ENCODE measurements at regions not wholly inside any gene's neighbourhood (a gene's known extent, or its start where the extent isn't known, plus 50 kb on each side); places are given as distances from the start of the nearest gene placed in this dataset.

DNA sequence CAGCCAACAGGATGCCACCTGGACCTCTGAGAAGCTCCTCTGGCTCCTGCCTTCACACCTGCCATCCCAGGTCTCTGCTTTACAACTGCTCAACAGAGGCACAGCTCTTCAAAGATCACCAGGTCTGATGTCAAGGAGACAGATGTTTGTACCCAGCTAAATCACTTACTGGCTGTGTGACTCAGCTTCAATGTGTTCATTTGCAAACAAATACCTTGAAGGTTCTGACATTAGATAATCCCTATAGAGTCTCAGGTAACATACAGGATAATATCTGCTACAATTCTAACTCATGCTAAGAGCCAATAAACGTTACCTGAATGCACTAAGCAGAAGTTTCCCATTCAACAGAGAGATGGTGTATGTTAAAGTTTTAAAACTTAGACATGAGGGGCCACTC lies 163.4 kb upstream of the IGF1R start:
- no peak for DNase-seq

- no peak for DNase-seq
These were observed 162.9 kb upstream of the IGF1R start for GRCh38 chr15:98485451-98485850.

DNA sequence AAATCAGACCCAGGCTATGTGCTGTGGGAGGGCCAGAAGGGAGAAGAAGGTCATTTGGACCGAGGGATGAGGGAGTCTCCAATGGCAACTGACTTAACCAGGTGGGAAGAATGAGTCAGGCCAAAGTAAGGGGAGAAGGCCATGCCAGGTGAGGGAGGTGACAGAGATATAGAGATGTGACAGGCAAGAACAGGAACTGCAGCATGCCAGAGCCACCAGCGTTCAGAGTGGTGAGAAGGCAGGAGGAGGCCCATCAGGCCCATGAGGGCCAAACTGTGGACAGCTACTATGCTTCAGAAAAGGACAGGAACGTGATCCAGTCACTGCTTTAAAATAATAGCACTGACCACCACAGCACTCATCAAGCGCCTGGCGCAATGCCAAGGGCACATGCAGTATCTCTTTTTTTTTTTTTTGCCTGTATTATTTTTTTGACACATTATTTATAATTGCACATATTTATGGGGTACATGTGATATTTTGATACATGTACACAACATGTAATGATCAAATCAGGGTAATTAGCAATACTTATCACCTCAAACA lies 154.3 kb upstream of the IGF1R start:
- DNase-seq = no peak

DNA sequence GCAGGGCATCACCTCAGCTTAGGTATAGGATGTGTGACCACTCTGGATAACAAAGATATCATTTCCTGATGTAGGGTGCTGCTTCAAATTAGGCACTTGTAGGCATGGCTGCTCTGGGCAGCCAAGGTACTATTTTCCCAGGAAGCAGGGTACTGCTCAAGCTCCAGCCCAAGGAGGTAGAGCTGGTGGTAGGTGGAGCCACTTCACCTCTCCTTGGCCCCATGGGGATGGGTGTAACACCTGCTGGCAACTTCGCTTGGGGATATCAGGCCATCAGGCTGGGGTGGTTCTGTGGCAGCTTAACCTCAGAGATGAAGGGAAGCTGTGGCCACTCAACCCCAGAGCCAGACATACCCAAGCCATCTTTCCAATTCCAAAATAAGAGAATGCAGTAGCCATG lies 147.1 kb upstream of the IGF1R start:
- no peak for DNase-seq

- DNase-seq = no peak
These were observed 146.7 kb upstream of the IGF1R start for GRCh38 chr15:98501632-98502031.

DNA sequence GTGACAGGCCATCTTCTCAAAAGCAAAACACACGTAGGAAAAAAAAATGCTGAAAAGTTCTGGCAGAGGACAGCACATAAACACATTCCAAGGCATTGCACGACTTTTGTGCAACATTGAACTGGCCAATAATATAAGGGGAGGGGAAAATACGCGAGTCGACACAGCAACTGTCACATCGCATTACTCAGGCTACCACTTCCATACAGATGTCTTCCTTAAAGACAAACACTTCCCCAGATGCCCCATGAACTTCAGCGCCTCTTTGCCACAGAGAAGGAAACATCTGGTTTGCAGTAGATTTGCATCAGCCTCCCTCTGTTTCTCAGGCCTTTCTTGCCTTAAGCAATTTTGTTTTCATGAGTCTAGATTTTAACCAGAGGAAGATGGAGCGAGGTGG lies 144.4 kb upstream of the IGF1R start:
- peak; percentile 78 for DNase-seq

GRCh38 chr15:98504998-98505397 lies 143.3 kb upstream of the IGF1R start:
- no peak for DNase-seq

DNA sequence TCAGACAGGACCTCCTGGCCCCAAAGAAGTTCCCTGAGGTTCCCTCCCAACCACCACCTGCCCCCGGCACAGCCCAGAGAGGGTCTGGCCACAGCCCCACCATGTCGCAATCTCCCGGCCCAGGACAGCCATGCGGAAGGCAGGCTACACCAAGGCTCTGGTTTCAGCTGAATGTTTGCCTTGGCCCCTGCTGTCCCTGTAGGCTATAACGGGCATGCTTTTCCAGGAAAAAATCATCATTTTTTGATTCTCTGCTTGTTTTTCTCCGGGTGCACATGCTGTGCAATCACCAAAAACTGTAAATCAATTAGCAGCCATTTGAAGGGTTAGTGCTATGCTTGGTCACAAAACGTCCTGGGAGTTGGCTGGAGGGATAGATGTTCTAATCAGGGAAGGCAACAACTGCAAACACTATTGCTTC lies 142.7 kb upstream of the IGF1R start:
- no peak for DNase-seq

- no peak for DNase-seq
These were observed 142.2 kb upstream of the IGF1R start for GRCh38 chr15:98506172-98506571.

DNA sequence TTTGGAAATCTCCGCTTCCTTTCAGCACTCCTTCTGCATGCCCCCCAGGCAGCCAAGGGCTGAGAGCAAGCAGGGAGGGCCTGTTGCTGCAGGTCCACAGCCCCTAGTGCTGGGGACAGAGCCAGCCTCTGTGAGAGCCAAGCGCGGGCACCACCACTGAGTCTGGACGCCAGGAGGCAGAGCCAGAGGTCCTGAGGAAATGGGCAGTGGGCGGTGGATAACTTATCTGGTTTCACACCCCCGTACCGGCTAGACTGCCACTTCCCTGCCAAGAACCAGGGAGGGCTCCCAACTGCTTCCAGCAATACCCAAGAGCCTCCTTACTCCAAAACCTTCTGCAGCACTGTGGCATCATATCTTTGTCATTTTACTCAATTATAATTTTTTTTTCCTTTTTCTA lies 141.6 kb upstream of the IGF1R start:
- DNase-seq = no peak

DNA sequence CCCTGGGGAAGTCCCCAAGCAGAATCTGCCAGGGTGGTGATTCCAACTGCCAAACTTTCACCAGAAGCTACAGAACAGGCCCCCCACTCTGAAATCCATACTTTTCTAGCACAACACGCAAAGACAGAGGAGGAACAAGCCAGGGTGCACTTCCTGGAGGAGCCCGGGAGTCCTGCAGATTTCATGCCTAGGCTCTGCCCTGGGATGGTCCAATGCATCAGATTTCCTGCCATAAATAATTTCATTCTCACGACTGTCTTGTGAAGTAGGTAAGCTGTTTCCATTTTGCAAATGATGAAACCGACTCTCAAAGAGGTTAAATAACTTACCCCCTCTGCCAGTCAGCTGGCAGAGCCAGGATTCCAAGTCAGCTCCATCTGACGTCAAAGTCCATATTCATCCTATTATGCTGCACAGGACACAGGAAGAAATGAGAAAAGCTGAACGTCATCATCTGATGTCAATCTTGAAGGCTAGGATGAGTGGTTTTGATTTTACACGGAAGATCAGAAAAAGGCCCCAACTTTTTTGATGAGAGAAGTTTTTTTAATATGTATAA lies 134.8 kb upstream of the IGF1R start:
- DNase-seq = no peak

- DNase-seq = no peak
These were observed 134.2 kb upstream of the IGF1R start for GRCh38 chr15:98514034-98514622.

DNA sequence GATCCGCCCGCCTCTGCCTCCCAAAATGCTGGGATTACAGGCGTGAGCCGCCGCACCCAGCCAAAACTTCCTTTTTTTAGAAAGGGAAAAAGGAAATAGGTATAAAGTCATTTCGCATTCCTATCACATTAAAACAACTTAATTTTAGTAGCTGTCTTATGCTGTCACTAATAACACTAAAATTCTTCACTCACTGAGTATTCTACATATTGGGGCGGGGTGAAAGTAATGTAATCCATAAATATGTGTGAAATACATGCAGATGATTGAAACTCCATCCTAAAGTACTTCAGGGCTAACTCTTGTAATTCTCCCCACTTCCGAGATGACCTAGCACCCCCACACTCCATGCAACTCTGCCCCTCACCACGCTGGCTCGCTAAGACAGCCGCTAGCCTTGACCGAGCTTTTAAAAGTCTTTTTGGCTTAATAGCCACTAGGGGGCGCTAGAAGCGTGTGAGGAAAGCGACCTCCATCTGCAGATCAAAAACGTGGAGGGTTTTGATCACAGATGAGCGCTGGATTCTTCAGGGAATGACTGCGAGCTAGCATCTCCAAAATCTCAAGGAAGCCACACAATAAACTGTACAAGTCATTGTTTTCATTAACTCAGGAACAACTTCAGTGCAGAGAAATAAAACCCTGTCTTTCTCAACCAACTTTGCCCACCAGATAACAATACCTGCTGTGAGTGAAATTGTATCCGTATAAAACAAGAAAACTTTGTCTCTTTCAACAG lies 129.3 kb upstream of the IGF1R start:
- DNase-seq = peak; percentile 75

- DNase-seq = no peak
These were observed 128.4 kb upstream of the IGF1R start for GRCh38 chr15:98519767-98520550.

- no peak for DNase-seq
These were observed 126.2 kb upstream of the IGF1R start for GRCh38 chr15:98522127-98522526.

DNA sequence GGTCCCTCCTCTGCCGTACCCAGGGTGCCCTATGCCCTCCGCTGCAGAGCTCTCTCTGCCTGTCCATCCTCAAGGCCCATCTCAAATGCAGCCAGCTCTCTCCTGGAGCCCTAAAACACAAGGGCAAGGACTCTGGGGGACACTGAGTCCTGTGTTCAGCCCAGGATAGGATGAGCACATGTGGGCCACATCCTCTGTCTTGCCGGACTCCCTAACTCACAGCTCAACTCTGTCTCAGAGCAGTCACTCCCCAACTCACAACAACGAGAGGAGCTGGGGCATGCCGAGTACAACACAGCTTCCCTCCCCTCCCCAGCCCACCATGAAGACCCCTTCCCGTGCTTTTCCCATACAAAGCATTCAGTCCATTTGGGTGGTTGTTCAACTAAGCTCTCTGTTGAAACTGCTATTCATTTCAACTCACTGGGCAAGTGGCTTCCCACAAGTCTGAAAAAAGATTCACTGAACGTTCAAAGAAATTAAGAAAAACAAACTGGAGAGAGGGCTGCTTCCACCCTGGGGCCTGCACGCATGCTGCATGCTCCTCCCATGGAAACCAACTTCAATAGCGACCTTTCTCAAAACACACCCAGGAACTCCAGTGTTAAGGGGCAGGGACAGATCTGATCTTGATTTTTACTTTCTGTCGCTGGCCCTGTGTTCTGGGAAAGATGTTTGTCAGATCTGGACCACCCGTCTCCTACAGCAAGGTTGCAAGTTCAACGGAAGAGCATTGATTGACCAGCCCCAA lies 124.3 kb upstream of the IGF1R start:
- no peak for DNase-seq

GRCh38 chr15:98524838-98525660 lies 123.3 kb upstream of the IGF1R start:
- DNase-seq = no peak

GRCh38 chr15:98525661-98526001 lies 122.7 kb upstream of the IGF1R start:
- peak; percentile 53 for DNase-seq

DNA sequence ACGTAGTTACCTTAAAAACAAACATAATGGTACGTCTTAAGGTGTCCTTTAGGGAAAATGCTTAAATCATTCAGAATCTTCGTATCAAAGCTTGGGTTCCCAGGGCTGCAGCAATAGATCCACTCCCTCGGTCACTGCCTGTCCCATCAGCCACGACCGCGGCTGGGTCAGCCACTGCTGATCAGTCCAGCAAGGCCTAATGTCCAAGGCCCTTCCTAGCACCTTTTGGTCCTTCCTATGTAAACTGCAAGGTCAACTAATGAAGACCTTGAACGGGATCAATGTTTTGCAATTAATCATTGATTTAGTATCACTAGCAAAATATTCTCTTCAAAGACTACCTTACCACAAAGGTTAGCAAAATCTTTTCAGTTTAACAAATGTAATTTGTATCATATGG lies 122.2 kb upstream of the IGF1R start:
- DNase-seq = no peak

DNA sequence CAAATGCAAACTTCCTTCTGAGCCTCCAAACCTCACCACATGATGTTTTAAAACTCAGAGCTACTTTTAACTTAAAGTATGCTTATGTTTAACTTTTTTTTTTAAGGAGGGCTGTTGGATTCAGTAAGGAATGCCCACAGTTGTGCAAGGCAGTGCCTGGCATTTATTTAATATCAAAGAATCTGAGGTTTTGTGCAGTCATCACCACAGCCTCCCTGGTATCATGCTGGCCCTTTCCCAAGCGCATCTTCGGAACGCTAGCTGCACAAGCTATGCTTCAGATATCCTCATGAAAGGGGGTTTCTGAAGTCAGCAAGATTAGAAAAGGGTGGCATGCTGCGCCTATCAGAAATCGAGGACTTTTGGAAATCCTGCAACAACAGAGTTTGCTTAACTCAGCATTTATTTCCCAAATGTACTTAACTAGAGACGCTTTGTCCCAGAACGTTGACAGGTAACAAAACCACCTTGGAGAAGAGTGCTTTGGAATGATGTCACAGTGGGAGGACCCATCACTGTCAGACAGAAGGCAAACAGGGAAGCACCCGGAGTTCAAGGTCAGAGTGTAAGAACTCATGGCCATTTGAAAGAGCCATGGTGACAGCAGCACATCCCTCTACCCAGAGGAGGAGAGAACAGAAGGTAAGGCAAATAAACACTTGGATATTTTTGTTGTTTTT lies 120.2 kb upstream of the IGF1R start:
- DNase-seq = no peak

Data from fibroblast of skin of right quadriceps (primary cell).